ENCODE measurements at regions not wholly inside any gene's neighbourhood (a gene's known extent, or its start where the extent isn't known, plus 50 kb on each side); places are given as distances from the start of the nearest gene placed in this dataset.

DNA sequence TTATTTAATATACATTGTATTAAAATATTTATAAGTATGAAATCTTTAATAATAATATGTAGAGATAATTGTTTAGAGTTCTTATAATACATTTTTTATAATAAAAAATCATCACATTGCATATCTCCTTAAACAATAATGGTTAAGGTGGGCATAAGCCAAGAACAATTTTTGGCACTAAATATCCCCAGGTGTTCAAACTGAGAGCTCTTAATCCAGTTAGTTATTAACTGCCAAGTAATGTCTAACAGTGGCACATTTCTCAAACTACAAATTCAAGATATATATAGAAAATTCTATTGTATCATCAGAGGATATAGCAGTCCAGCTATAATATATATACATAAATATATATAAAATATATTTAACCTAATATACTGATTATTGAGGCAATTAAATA, 680.8 kb downstream of the SI start:
- Histone ChIP-seq H3K79me2 (ENCODE audit: insufficient read depth, low read length) (no peaks in the 10 kb centered on the region), H4K5ac (ENCODE audit: insufficient read length, low read depth, low read length) (no peak overlapping the region), H2BK12ac (ENCODE audit: insufficient read length, low read depth, low read length) (no peak overlapping the region), H3K4ac (ENCODE audit: low read depth, low read length) (no peak overlapping the region), H3K18ac (ENCODE audit: insufficient read length, low read depth, low read length) (no peak overlapping the region), H2BK120ac (ENCODE audit: low read depth, low read length, poor library complexity, severe bottlenecking) (no peak overlapping the region), H3K9me3 (ENCODE audit: control insufficient read depth, low read depth, low read length) (no peaks in the 10 kb centered on the region), H2BK15ac (ENCODE audit: low read depth, low read length) (no peak overlapping the region), H2BK20ac (ENCODE audit: low read depth, low read length, poor library complexity, severe bottlenecking) (no peak overlapping the region), H3K56ac (ENCODE audit: insufficient read length, low read depth, low read length) (no peak overlapping the region), H2BK5ac (ENCODE audit: insufficient read length, low read length) (no peak overlapping the region), H4K20me1 (ENCODE audit: control insufficient read depth, insufficient read depth, insufficient read length) (no peaks in the 10 kb centered on the region), H2AK5ac (ENCODE audit: insufficient read length, low read length) (no peak overlapping the region), H4K8ac (replicated peaks; ENCODE audit: insufficient read length, low read depth, low read length) (no peak overlapping the region), H3K4me2 (ENCODE audit: insufficient read depth, insufficient read length, low read length) (no peak overlapping the region), H3K14ac (ENCODE audit: insufficient read depth, low read length) (no peak overlapping the region), H3K27me3 (ENCODE audit: insufficient read depth, low read length) (no peaks in the 10 kb centered on the region), H3K4me1 (ENCODE audit: insufficient read depth, low read length) (no peaks in the 10 kb centered on the region), H3T11ph (ENCODE audit: low read length) (no peak overlapping the region), H3K27ac (ENCODE audit: insufficient read length, low read depth, low read length) (no peak overlapping the region), H3K79me1 (ENCODE audit: insufficient read depth, low read depth, low read length, poor library complexity, severe bottlenecking) (no peaks in the 10 kb centered on the region), H3K9ac (ENCODE audit: extremely low read depth, insufficient read length, low read length) (no peak overlapping the region), H3K23ac (ENCODE audit: insufficient read length, low read depth, low read length) (no peak overlapping the region), H4K91ac (ENCODE audit: insufficient read length, low read depth, low read length) (no peak overlapping the region), H3K23me2 (ENCODE audit: insufficient read length, low read depth, low read length, poor library complexity, severe bottlenecking) (no peaks in the 10 kb centered on the region), H2AFZ (ENCODE audit: low read length) (no peak overlapping the region)
- Mint-ChIP-seq H3K27me3 (ENCODE audit: low read depth) (no peaks in the 10 kb centered on the region), H3K27ac (no peak overlapping the region), H3K4me3 (no peak overlapping the region), H3K4me1 (peaks cover 4 to 7% of the 10 kb centered on the region in 2 experiments; a peak in 2 of 4 replicates), H3K9me3 (no peaks in the 10 kb centered on the region), H3K36me3 (ENCODE audit: insufficient read depth in 1 of 3, low read depth in 3 of 3) (peaks cover 0 to 3% (median 2%) of the 10 kb centered on the region in 3 experiments; a peak in 2 of 7 replicates)
- DNase-seq: no peak
- no peak for TF ChIP-seq CTCF (conservative IDR thresholded peaks at IDR 0.05)
